NCI-H2107 treated with DMSO at 0.1 percent for 48 hours (cell line): ENCODE measurements at regions not wholly inside any gene's neighbourhood (a gene's known extent, or its start where the extent isn't known, plus 50 kb on each side); places are given as distances from the start of the nearest gene placed in this dataset.

Source experiments
- DNase-seq: peaks from one replicate; lab custom pipeline; 2025; ENCODE audit not compliant: unreplicated experiment; lab: John Stamatoyannopoulos, UW

DNA sequence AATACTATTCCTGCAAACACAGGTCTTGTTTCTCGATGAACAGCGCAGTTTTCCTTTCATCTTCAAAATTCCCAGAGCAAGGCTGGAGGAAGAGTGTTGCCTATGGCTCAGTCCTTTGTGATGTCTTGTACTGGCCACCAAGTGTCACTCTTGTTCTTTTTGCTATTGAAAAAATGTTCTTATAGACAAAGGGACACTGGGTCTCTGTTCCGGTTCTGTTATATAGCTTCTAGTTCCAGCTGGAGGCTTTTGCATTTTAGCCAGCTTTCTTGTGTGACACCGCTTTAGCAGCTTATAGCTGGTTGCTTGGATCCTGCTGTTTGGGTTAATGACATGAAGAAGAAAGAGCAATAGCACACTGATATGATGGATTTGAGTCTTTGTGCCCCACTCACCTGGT lies 343.7 kb upstream of the KCNN2 start:
- DNase-seq = no peak

DNA sequence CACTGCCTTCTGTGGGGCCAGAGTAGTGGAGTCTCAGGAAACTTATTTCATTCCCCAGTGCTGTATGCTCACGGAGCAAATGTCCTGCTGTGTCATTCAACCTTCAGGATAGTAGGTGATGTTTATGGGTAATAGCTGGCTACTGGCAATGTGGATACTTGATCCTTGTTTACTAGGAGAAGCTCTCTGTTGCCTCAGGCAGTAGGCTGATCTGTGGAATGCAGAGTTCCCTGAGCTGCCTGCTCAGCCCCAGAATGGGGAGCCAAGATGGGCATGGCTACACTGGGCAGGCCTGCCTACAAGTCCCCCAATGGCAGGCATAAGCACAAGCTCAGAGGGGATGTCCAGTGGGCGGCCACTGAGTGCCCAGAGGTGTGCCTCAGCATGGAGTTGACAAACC lies 323.1 kb upstream of the KCNN2 start:
- no peak for DNase-seq

DNA sequence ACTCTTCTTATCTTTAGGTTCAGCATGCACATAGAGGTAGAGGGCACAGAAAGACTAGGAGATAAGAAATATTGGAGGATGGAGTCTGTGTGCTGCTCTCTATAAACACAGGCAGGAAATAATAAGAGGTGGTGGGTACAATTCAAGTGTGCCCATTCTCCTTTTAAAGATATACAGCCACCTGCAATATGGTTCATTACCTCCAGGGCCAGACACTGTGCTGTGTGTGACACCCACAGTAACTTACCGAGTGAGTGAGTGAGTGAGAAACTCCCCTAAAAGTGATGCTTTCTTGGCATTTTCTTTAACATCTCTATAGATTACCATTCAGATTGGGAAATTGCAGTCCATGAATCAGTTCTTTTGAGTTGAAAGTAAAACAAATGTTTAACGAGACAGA lies 311.8 kb upstream of the KCNN2 start:
- DNase-seq = no peak

DNA sequence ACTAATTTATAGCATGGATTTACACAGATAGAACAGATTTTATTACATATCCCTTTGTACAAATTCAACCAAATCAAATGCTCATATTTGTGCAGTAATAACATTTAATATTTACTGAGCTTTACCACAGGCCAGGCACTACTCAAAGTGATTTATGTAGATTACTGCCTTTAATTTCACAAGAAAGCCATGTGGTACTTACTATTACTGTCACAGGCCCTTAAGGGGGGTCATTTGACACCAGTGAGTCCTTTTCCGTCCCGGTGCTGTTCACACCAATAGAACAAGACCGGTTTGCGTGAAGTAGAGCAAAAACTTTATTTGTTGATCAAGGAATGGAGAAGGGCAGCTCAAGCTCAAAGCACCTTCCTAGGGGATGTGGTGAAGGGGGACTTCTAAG lies 308.5 kb upstream of the KCNN2 start:
- no peak for DNase-seq

DNA sequence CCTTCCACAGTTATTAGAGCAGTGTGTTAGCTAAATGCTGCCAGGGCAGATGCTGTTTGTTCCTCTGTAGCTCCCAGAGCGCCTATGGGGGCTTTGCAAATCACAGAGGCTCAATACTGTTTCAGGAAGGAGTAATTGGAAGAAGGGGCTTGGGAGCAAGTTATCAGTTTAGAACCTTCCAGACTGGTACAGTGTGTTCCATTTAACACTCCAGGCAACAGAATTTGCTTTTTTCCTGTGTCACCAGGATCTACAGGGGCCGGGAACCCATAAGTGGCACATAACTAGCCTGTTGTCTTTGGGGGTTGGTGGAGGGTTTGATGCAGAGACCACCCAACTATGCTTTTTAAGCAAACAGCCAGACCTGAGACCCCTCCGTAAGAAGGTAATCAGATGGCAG lies 307.3 kb upstream of the KCNN2 start:
- no peak for DNase-seq

DNA sequence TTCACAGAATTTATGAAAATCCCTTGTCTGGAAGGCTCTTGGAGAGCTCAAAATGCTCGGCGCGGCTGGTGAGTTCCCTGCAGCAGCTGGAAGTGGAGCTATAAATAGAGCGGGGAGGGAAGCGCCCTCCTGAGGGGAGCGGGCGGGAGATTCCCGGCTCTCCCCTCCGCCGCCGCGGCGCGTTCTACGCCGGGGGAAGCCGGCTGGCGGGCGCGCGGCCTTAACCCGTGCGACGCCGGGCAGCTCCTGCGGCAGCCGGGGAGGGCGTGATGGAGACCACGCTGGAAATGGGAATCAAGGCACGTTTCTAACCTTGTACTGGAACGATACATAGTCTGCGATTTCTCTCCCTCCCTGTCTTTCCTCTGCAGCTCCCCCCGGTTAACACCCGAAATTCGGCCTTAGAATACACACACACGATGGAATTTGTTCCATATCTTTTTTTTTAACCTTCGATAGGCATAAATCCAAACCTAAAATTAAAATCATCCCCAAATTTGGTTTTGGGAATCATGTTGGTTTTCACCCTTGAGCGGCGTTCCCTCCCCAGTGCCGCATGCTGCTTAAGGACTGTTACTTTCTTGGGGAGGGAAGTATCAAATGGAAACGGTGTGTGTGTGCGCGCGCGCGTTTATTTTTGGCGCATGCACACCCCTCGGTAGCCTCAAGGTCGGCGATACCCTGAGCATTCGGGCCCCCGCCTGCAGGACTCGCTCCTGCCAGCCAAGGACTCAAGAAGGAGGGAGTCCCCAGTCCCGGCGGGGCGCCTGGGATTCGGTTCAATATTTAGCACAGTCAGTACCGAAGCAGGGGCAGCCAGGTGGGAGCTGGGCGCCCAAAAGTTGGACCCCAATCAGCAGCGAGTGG lies 306.3 kb upstream of the KCNN2 start:
- DNase-seq = peak; percentile 4

DNA sequence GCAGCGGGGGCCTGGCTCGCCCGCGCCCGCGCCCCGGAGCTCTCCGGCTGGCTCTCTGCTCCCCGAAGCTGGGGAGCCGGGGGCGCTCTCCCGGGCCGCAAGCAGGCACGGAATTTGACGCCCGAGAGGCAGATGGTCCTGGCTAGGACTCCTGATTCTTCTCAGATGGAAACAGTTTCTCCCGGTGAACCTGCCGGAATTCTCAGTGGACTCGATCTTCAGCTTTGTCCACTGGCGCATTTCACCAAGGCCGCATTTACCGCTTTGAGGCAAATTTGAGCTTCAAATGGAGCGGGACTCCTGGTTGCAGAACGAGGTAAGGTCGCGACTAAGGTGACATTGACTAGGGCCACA lies 305.7 kb upstream of the KCNN2 start:
- DNase-seq = no peak

DNA sequence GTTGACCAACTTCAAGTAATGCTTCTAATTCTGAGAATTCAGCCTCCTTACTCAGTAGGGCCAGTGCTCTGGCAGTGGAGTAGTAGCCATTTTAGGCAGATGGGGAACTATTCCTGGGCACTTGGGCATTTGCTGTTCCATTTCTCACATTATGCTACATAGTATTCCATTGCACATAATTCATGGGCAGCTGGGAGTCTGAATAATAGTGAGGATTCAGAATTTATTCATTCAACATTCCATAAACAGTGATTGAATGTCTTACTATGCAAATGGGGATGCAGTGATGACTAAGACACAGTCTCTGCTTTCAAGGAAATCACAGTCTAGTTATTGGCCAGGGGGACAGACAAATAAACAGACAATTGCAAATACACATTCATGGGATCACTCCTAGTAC lies 301.0 kb upstream of the KCNN2 start:
- DNase-seq = no peak

DNA sequence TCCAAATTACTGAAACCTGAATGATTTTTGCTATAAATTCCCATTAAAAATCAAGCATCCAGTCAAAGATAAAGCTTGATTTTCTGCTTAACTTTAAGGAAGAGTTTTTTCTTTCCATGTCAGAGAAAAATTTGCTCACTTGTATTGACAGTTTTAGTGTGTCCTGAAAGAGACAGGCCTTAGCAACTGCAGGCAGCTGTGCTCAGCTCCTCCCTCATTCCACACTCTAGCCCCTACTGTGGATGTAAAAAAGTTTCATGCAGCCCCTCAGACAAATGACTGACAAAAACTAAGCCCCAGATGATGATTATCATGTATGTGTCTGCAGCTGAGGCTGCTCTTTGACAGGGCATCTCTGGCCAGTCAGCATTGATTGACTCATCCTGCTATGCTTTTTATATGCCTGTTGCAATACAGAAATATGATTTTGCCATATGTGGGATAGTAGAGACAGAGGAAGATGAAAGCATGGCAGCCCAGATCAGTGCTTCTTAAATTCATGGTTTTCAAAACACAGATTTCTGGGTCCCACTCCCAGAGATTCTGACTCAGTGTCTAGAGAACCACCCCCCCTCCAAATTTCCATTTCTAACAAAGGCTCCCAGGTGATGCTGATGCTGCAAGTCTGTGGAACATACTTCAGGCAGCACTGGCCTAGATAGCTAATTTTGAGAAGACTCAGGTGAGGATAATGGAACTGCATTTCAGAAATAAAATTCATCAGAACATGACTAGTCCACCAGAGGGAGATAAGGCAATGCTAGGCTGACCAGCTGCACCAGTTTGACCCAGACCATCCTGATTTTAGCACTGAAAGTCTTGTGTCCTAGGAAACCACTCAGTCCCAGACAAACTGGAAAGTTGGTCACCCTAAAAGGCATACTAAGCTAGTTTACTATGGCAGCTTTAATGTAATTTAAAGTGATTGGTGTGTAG lies 298.7 kb upstream of the KCNN2 start:
- DNase-seq = no peak

DNA sequence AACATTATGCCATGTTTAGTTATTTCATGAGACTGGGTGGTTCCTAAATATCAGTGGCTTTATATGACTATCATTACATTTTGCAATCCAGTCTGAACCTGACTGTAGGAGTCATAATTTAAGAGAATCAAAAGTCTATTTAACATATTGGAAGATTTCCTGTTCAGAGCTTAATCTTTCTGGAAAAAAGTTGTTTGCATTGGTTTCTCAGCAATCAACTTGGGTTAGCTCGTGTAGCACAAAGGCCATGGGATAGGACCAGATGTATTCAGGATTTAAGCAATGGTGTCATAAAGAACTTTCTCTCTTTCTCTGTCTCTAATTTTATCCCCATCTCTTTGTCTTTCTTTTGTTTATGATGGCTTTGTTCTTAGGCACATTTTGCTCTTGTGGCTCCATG lies 296.0 kb upstream of the KCNN2 start:
- DNase-seq = no peak

DNA sequence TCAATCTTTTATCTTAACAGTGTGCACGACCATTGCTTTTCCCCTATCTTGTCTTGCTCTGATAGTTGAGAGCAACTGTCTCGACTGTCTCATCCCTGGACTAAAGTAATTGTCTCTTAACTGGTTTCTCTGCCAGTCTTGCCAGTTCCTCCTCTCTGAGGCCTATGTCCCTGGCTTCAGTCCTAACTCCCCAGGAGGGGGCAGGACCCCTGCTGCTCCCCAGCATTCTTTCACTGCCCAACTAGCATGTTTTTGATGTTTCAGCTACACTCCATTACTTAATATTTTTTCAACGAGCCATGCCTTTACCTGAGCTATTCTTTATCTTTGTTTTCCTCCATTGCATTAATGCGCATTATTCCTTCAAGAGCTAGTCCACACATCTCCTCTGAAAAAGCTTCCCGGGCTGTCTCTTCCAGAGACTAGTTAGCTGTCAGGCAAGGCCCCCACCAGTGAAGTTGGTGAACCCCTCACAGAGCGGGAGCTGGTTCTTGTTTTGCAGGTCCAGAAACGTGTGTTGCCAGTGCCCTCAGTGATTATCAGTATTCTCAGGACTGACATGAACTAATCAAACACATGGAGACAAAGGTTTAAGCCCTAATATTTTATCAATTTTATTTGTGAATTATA lies 291.7 kb upstream of the KCNN2 start:
- DNase-seq = no peak

DNA sequence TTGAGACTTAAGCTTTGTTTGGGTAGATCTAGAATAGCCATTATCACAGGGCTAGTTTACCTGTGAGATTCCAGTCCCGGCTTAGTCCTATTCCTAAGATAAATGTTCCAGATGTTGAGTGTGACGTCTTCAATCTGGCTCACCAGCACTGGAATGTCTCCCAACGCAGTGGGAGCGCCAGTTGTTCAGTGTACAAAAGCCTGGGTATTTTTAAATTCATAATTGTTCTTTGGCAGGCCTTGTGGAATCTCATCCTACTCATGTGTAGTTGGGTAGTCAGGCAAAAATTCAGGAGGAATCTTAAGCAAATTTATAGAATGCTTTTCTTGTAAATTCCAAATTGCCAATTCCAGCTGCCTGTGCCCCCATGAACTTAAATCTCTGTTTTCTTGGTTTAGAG lies 272.6 kb upstream of the KCNN2 start:
- no peak for DNase-seq

DNA sequence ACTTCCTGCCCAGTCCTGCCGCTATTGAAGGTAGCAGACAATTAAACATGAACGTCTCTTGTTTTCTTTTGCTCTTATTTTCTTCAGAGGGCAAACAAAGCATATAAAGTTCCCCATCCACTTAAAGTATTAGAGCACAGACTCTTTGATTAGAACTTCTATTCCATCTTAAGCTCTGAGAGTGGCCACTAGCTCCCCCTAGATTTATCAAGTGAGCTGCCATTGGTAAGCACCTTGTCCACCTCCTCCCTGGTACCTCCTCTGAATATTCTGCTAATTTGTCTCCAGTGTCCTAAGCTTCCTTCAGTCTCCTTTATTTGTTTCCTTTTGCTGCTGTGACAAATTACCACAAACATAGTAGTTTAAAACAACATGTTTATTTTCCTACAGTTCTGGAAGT lies 264.3 kb upstream of the KCNN2 start:
- no peak for DNase-seq

DNA sequence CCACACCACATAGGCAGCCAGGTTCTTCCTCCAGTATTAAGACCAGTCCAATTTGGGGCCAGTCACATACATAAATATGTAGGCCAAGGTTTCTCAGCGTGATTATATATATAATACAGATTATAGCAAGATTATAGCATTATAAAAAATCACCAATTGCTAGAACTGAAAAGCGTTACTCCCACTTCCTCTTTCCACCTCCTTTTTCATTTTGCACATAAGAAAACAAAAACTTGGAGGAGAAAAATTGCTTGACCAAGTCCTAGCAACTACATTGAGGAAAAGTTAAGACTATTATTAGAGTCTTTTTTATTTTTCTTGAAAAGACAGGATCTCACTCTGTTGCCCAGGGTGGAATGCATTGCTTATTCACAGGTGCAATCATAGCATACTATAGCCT lies 262.7 kb upstream of the KCNN2 start:
- DNase-seq = no peak

DNA sequence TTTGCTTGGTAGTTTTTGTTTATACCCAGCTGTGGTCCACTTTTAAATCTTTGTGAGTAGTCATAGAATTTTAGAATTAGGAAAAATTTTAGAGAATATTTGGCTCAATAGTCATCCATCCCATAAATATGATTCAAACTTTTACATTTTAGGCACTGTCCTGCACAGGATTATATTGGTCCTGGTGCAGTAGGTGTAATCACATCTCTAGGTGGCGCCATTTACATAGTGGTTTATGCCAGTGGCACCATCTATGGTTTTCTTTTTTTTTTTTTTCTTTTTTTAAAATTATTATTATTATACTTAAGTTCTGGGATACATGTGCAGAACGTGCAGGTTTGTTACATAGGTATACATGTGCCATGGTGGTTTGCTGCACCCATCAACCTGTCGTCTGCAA lies 260.7 kb upstream of the KCNN2 start:
- no peak for DNase-seq

DNA sequence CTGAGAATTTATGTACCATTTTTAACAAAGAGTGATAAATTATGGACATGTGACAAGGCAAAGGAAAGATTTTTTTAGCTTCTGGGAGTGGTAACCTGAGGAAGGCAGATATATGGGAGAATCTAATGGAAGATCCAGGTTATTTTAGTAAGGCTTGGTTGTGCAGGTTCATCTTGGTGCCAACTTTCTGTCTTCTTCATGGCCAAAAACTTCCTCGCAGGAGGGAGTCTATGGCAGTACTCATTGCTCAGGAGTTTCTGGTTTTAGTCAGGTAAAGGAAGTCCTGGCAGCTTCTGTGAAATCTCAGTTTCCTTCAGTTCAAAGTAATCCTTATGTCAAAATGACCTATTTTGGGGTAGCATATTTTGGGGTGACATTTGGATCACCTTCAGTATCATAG lies 248.3 kb upstream of the KCNN2 start:
- no peak for DNase-seq

DNA sequence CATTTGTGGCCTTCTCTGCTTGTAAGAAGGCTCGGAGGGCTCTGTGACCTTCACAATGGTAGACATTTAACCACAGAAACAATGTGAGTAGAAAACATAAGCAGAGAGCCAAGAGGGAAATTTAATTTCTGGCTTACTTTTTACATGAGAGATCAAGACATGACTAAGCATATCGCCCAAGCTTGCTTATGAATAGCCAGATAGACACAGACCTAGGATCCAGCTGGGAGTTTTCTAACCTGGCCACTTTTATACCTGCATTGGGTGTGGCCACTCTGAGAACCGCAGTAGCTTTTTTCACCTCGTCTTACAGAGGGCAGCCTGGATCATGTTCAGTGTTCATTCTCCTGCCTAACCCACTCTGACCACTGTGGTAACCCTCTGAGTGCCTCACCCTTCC lies 244.9 kb upstream of the KCNN2 start:
- DNase-seq = no peak

DNA sequence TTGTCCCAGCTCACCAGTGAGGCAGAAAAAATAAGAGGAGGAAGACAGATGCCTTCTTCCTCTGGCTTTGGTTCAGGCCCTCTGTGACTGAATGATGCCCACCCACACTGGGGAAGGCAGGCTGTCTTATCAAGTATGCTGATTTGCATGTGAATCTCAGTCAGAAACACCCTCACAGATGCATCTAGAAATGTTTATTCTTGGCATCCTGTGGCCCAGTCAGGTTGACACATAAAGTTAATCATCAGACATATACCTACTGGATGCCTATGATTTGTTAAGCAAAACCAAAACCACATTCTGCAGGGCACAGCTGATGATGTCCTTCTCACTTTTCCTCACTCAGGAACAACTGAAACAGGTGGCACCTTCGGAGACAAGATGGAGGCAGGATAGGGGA lies 243.4 kb upstream of the KCNN2 start:
- no peak for DNase-seq

DNA sequence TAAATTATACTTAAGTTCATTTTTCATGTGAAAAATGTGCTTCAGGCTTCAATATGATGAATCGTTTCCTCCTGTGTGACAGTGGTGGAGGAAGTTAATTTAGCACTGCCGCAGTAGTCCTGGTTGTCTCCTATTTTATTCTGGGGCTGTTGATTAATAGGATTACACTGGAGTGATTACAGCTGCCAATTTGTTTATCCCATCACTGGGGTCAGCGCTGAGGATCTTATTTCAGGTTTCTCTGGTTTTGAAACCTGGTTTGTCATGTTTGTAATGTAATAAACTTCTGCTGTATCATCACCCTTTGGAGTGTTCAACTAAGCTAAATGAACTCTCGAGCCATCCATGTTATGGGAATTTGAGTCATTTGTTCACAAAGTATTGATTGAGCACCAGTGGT lies 241.7 kb upstream of the KCNN2 start:
- no peak for DNase-seq

DNA sequence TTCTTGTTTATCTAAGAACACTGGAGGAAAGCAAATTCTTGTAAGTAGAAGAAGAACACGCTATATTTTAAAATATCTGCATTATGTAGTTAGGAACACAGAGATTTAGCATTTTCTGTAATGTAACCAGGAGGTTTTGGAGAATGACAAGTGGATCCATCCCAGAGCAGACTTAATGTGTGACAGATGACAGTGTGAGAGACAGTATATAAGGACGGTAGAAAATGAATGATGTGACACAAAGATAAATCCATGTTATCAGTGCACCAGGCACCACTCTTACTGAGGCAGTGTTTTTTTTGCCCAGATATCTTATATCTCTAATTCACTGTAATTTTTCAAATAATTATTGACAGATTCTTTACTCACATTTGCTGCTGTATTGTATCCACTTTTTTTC lies 239.0 kb upstream of the KCNN2 start:
- no peak for DNase-seq

DNA sequence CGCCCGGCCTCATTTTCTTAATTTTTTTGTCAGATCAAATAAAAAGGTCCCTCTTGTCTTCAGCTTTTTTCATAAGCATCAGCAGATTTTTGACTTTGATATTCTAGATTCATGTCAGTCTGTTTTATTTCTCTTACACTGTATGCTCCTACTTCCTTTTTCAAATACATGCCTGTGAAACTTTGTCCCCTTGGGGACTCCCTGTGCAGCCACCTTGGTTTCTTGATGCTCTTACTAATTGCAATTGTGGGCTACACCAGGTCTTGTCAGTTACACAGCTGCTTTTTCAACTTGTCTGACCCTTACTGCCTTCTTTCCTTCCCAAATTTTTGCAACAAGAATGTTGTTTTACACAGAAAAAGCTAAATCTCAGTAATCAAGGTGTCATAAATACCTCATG lies 238.2 kb upstream of the KCNN2 start:
- DNase-seq = no peak

DNA sequence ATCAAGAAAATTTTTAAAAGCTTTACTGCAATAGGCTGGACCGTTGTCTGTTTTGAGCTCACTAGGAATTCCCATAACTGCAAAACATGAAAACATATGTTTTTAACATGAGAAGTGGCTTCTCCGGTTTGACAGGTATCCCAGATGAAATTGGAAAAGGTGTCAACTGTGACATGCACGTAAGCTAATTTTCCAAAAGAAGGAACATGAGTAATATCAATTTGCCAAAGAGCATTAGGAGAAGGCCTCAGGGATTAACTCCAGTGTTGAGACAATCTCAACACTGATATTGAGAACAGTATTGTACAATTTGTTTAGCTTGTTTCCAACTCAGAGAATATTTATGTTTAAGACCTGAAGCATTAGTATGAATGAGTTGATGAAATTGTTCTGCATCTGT lies 215.5 kb upstream of the KCNN2 start:
- no peak for DNase-seq
